K562 (cell line): ENCODE measurements at regions not wholly inside any gene's neighbourhood (a gene's known extent, or its start where the extent isn't known, plus 50 kb on each side); places are given as distances from the start of the nearest gene placed in this dataset.

Experiments
- ATAC-seq: fragments of 200-7000 bp; cut with Tn5 transposase; 3 replicates; pipeline ENCODE4 v1.9.1; 2020; ENCODE audit warnings: moderate library complexity
- BruUV-seq: library from RNA; stranded (reverse); fragments of 400-500 nt; replicated peaks from 2 replicates; lab custom pipeline; 2021; lab: Mats Ljungman, UMichigan
- CTCF ChIA-PET: fragments of 300-600 bp; formaldehyde crosslinking; extraction: SDS; loops from one replicate; lab custom pipeline; 2021; ENCODE audit warnings: low intra/inter-chr PET ratio; lab: Yijun Ruan, JAX
- POLR2A ChIA-PET: fragments of 300-600, 350-650 bp; sonication (Branson Sonifier 250); formaldehyde crosslinking; extraction: SDS; loops from one replicate; lab custom pipeline; 2021; ENCODE audit warnings: antibody characterized with exemption, inconsistent platforms; lab: Yijun Ruan, JAX
- DNase-seq, 4 experiments: peaks; one replicate each; pipeline versions ENCODE4 v3.0.0 to v3.0.0-alpha.2; 2011 to 2018; ENCODE audit warnings: low spot score in 3 of 4, mixed read lengths in 3 of 4; ENCODE audit errors: extremely low read depth in 1 of 4
- FAIRE-seq: peaks from 2 replicates; lab custom pipeline; 2011; peaks lifted over from hg19 to GRCh38; lab: Jason Lieb, UNC
- H2AFZ ChIP-seq: 2 replicates; pipeline ENCODE4 v1.6.0; 2011; ENCODE audit warnings: low read depth, low read length, control low read depth, inconsistent platforms
- H3K27ac ChIP-seq: fragments of 200-600 bp; 3 replicates; pipeline ENCODE4 v1.8.0; 2011; ENCODE audit warnings: low read depth, mild to moderate bottlenecking, control low read depth, inconsistent platforms, low read length, moderate library complexity, mixed read lengths; ENCODE audit errors: extremely low read depth
- H3K27me3 ChIP-seq, 2 experiments: fragments of 300-600 bp in 1 of 2; 2 replicates in 1 of 2; 3 replicates in 1 of 2; pipeline versions ENCODE4 v1.6.0 to v1.8.0; 2011; ENCODE audit warnings: inconsistent platforms in 2 of 2, low read length in 2 of 2, mild to moderate bottlenecking in 1 of 2, mixed read lengths in 1 of 2, moderate library complexity in 1 of 2; ENCODE audit not compliant: control insufficient read depth in 2 of 2, insufficient read depth in 2 of 2
- H3K36me3 ChIP-seq: fragments of 300-600 bp; 3 replicates; pipeline ENCODE4 v1.8.0; 2011; ENCODE audit warnings: mild to moderate bottlenecking, low read length, inconsistent platforms; ENCODE audit not compliant: control insufficient read depth, insufficient read depth
- H3K4me1 ChIP-seq, 2 experiments: fragments of 200-600 bp in 1 of 2; replicated peaks in 1 of 2; 2 replicates in 1 of 2; 3 replicates in 1 of 2; pipeline versions ENCODE4 v1.5.1 to v1.8.0; 2011; ENCODE audit warnings: inconsistent platforms in 2 of 2, low read length in 2 of 2, mild to moderate bottlenecking in 1 of 2, mixed read lengths in 1 of 2, moderate library complexity in 1 of 2; ENCODE audit not compliant: control insufficient read depth in 2 of 2, insufficient read depth in 2 of 2
- H3K4me2 ChIP-seq: 2 replicates; pipeline ENCODE4 v1.6.1; 2011; ENCODE audit warnings: low read length, control low read depth, inconsistent platforms, mixed read lengths; ENCODE audit not compliant: insufficient read depth
- H3K4me3 ChIP-seq: fragments of 200-600 bp; sonication (generic), shearing (Covaris generic); 2 replicates; pipeline ENCODE4 v1.5.1; 2016; ENCODE audit warnings: control low read depth, inconsistent platforms
- H3K79me2 ChIP-seq: fragments of 200-600 bp; 3 replicates; pipeline ENCODE4 v1.8.0; 2011; ENCODE audit warnings: low read length, inconsistent platforms; ENCODE audit not compliant: control insufficient read depth, insufficient read depth
- H3K9ac ChIP-seq, 2 experiments: 2 replicates each; pipeline versions ENCODE4 v1.6.0 to v1.6.1; 2011; ENCODE audit warnings: low read depth in 2 of 2, low read length in 2 of 2, control low read depth in 1 of 2, inconsistent platforms in 1 of 2, mild to moderate bottlenecking in 1 of 2, mixed read lengths in 1 of 2; ENCODE audit not compliant: insufficient read depth in 1 of 2
- H3K9me1 ChIP-seq: one replicate; pipeline ENCODE4 v1.6.0; 2011; ENCODE audit warnings: inconsistent platforms, mild to moderate bottlenecking, low read length, moderate library complexity; ENCODE audit not compliant: control insufficient read depth, insufficient read depth
- H3K9me3 ChIP-seq: replicated peaks from 2 replicates; pipeline ENCODE4 v1.5.1; 2011; ENCODE audit warnings: low read depth, low read length, inconsistent platforms; ENCODE audit not compliant: control insufficient read depth, insufficient read depth
- H4K20me1 ChIP-seq: replicated peaks from 2 replicates; pipeline ENCODE4 v1.6.1; 2011; ENCODE audit warnings: low read length, inconsistent platforms, mixed read lengths; ENCODE audit not compliant: control insufficient read depth, insufficient read depth
- EZH2 ChIP-seq: IDR thresholded peaks from 2 replicates; pipeline ENCODE4 v1.6.1; 2012; ENCODE audit warnings: low read depth, mild to moderate bottlenecking, inconsistent platforms, low read length, borderline replicate concordance
- GTF2A2 ChIP-seq: IDR thresholded peaks from 2 replicates; pipeline ENCODE4 v1.6.1; 2016; ENCODE audit warnings: mild to moderate bottlenecking, missing genetic modification characterization, missing compliant biosample characterization
- MYC ChIP-seq, 2 experiments: fragments of 250-450 bp in 1 of 2; sonication (Bioruptor Pico) in 1 of 2; IDR thresholded peaks; 2 replicates each; pipeline versions ENCODE4 v1.5.1 to v1.6.1; 2012 to 2021; ENCODE audit warnings: low read depth in 2 of 2, borderline replicate concordance in 1 of 2, improper control_type of control experiment in 1 of 2, low read length in 1 of 2, mild to moderate bottlenecking in 1 of 2, moderate library complexity in 1 of 2
- NEUROD1 ChIP-seq: fragments of 150-350 bp; IDR thresholded peaks from 2 replicates; pipeline ENCODE4 v1.6.1; 2014; ENCODE audit warnings: borderline replicate concordance, low read length, low read depth; ENCODE audit not compliant: partially characterized antibody
- NFE2L1 ChIP-seq: fragments of 450-650 bp; IDR thresholded peaks from 2 replicates; pipeline ENCODE4 v1.6.1; 2016; ENCODE audit warnings: missing genetic modification characterization, low read depth, mild to moderate bottlenecking, missing compliant biosample characterization, moderate library complexity, borderline replicate concordance
- PATZ1 ChIP-seq: fragments of 250-450 bp; sonication (Bioruptor Pico); IDR thresholded peaks from 2 replicates; pipeline ENCODE4 v1.5.0; 2020; ENCODE audit warnings: mild to moderate bottlenecking, borderline replicate concordance
- TCF7 ChIP-seq: sonication (generic); IDR thresholded peaks from 2 replicates; pipeline ENCODE4 v1.6.1; 2016; ENCODE audit warnings: antibody characterized with exemption, borderline replicate concordance
- TOE1 ChIP-seq, 2 experiments: fragments of 450-650 bp in 1 of 2; sonication (generic) in 1 of 2; formaldehyde crosslinking in 1 of 2; IDR thresholded peaks; 2 replicates each; pipeline versions ENCODE4 v1.7.1 to v1.8.0; 2016 to 2022; ENCODE audit warnings: borderline replicate concordance in 2 of 2, mild to moderate bottlenecking in 2 of 2, antibody characterized with exemption in 1 of 2, inconsistent platforms in 1 of 2, low read depth in 1 of 2, missing genetic modification reagents in 1 of 2, moderate library complexity in 1 of 2
- ZNF140 ChIP-seq: fragments of 250-450 bp; sonication (Bioruptor Pico); IDR thresholded peaks from 2 replicates; pipeline ENCODE4 v1.8.0; 2021; ENCODE audit warnings: moderate library complexity, mild to moderate bottlenecking, inconsistent platforms
- ZNF76 ChIP-seq: fragments of 250-450 bp; sonication (Bioruptor Pico); IDR thresholded peaks from 2 replicates; pipeline ENCODE4 v1.4.0; 2020; ENCODE audit warnings: mild to moderate bottlenecking, moderate library complexity, borderline replicate concordance
- WGBS: fragments of 100-300 bp; shearing (Covaris generic); methylation state at CpG from one replicate; pipeline ENCODE4 v1.1.6; 2016; ENCODE audit warnings: low coverage, mixed read lengths; ENCODE audit not compliant: insufficient coverage; ENCODE audit errors: missing lambda C conversion rate; 5-methylcytosine and 5-hydroxymethylcytosine counted together
- in situ Hi-C: fragments of 300-500 bp; cut with MboI; formaldehyde crosslinking; loops from 4 replicates; pipeline ENCODE4 v1.15.0; 2018; ENCODE audit warnings: inconsistent platforms, mixed read lengths
- intact Hi-C: fragments of 100-400 bp; cut with micrococcal nuclease; formaldehyde crosslinking; loops from 2 replicates; pipeline ENCODE4 v1.14.2; 2022
- TF ChIP-seq, protein P1 (sequence below), 2 experiments: fragments of 450-650 bp in 1 of 2; sonication (generic) in 1 of 2; formaldehyde crosslinking; conservative IDR thresholded peaks; 2 replicates each; pipeline versions ENCODE4 v1.4.0 to v1.8.1; 2020 to 2022; ENCODE audit warnings: mild to moderate bottlenecking in 1 of 2, missing genetic modification reagents in 1 of 2
- TF ChIP-seq, protein P2 (sequence below), 2 experiments: IDR thresholded peaks; 2 replicates each; pipeline ENCODE4 v1.6.1; 2011; ENCODE audit warnings: borderline replicate concordance in 1 of 2, control low read depth in 1 of 2, low read depth in 1 of 2, low read length in 1 of 2, mild to moderate bottlenecking in 1 of 2, mixed read lengths in 1 of 2, moderate library complexity in 1 of 2; ENCODE audit not compliant: insufficient read depth in 1 of 2, insufficient read length in 1 of 2, poor library complexity in 1 of 2, severe bottlenecking in 1 of 2; ENCODE audit errors: extremely low read depth in 1 of 2
- TF ChIP-seq, protein P3 (sequence below): fragments of 250-450 bp; sonication (Bioruptor Pico); IDR thresholded peaks from 2 replicates; pipeline ENCODE4 v1.4.0; 2020; ENCODE audit warnings: mild to moderate bottlenecking, moderate library complexity, borderline replicate concordance

DNA sequence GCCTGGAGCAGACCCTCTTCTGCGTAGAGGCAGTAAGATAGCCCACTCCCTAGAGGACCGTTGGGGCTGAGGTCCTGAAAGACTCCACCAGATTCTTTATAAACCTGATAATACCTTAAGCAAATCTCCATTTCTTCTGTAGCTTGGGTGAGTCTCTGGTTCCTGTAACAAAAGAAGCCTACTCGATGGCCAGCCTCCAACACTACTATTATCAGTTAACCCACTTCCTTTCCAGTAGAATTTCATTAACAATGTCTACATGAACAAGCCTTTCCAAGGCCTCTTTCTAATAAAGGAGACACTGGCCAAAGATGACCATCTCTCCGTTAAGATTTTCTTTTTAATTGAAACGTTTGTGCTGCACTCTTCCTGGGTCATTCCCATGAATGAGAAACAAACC lies 201.7 kb upstream of the KCTD7 start:
- H3K79me2 ChIP-seq, result no peaks in the 10 kb centered on the region
- ATAC-seq (no peak), DNase-seq (no peak), FAIRE-seq (no peak)
- no peaks in the 10 kb centered on the region for H3K9me1 ChIP-seq
- in situ Hi-C loops (loop anchor here (10.0 kb wide), 1 partner anchor 1138 kb away; no protein-coding TSS in a partner anchor), intact Hi-C loops (no loop called here)
- no peak overlapping the region for H3K9ac ChIP-seq
- WGBS, result 56% methylated on average over 5 of the region's 5 CpGs
- no peak overlapping the region for H3K27ac ChIP-seq
- H3K4me1 ChIP-seq, result no peaks in the 10 kb centered on the region; a peak in 1 of 5 replicates
- no peaks in the 10 kb centered on the region for H3K9me3 ChIP-seq
- no TSS peak for BruUV-seq
- no peak overlapping the region for H2AFZ ChIP-seq
- POLR2A ChIA-PET, result no interaction called here
- no peaks in the 10 kb centered on the region for H3K27me3 ChIP-seq
- CTCF ChIA-PET, result no interaction called here
- no peak overlapping the region for H3K4me3 ChIP-seq
- H3K4me2 ChIP-seq, result no peak overlapping the region
- no peaks in the 10 kb centered on the region for H4K20me1 ChIP-seq
- H3K36me3 ChIP-seq, result peaks cover 8% of the 10 kb centered on the region; the same call in 1 of the 3 replicates
- TF ChIP-seq NFE2L1 (tag), result no peak
- no peak for TF ChIP-seq EZH2
- TF ChIP-seq ZNF76 (CRISPR knock-in tag), result no peak
- TF ChIP-seq TOE1 (IDR thresholded peaks at IDR 0.05; ENCODE audit: borderline replicate concordance), result no peak
- no peak for TF ChIP-seq TOE1 (CRISPR knock-in tag; IDR thresholded peaks at IDR 0.05; ENCODE audit: borderline replicate concordance, low read depth)
- no peak for TF ChIP-seq PATZ1 (CRISPR knock-in tag)
- TF ChIP-seq, protein P1, sequence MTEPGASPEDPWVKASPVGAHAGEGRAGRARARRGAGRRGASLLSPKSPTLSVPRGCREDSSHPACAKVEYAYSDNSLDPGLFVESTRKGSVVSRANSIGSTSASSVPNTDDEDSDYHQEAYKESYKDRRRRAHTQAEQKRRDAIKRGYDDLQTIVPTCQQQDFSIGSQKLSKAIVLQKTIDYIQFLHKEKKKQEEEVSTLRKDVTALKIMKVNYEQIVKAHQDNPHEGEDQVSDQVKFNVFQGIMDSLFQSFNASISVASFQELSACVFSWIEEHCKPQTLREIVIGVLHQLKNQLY (CRISPR knock-in tag; conservative IDR thresholded peaks at IDR 0.05), result no peak
- no peak for TF ChIP-seq ZNF140
- TF ChIP-seq, protein P2, sequence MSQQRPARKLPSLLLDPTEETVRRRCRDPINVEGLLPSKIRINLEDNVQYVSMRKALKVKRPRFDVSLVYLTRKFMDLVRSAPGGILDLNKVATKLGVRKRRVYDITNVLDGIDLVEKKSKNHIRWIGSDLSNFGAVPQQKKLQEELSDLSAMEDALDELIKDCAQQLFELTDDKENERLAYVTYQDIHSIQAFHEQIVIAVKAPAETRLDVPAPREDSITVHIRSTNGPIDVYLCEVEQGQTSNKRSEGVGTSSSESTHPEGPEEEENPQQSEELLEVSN (IDR thresholded peaks at IDR 0.05; ENCODE audit: borderline replicate concordance in 1 of 2, extremely low read depth in 1 of 2, insufficient read depth in 1 of 2, insufficient read length in 1 of 2, low read depth in 1 of 2, low read length in 1 of 2, poor library complexity in 1 of 2, severe bottlenecking in 1 of 2), result no peak
- TF ChIP-seq, protein P3, sequence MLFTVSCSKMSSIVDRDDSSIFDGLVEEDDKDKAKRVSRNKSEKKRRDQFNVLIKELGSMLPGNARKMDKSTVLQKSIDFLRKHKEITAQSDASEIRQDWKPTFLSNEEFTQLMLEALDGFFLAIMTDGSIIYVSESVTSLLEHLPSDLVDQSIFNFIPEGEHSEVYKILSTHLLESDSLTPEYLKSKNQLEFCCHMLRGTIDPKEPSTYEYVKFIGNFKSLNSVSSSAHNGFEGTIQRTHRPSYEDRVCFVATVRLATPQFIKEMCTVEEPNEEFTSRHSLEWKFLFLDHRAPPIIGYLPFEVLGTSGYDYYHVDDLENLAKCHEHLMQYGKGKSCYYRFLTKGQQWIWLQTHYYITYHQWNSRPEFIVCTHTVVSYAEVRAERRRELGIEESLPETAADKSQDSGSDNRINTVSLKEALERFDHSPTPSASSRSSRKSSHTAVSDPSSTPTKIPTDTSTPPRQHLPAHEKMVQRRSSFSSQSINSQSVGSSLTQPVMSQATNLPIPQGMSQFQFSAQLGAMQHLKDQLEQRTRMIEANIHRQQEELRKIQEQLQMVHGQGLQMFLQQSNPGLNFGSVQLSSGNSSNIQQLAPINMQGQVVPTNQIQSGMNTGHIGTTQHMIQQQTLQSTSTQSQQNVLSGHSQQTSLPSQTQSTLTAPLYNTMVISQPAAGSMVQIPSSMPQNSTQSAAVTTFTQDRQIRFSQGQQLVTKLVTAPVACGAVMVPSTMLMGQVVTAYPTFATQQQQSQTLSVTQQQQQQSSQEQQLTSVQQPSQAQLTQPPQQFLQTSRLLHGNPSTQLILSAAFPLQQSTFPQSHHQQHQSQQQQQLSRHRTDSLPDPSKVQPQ, result no peak
- no peak for TF ChIP-seq MYC (IDR thresholded peaks at IDR 0.05; ENCODE audit: low read depth, low read length)
- TF ChIP-seq MYC (CRISPR knock-in tag; IDR thresholded peaks at IDR 0.05; ENCODE audit: borderline replicate concordance, low read depth), result no peak
- no peak for TF ChIP-seq NEUROD1
- no peak for TF ChIP-seq TCF7
- no peak for TF ChIP-seq GTF2A2 (tag)
